Mucosa of rectum (tissue), 2 donors: ENCODE measurements at regions not wholly inside any gene's neighbourhood (a gene's known extent, or its start where the extent isn't known, plus 50 kb on each side); places are given as distances from the start of the nearest gene placed in this dataset.
A peak's percentile ranks its signal among the peaks of the same experiment; 100 is the strongest.
"Not testable (repeated sequence)": the region's sequence is repeated elsewhere in the genome, so short reads cannot be mapped to it uniquely, and the experiment has no call there.

Experiments
- H3K27ac ChIP-seq, 2 donors: one replicate each; pipeline ENCODE4 v1.7.0; 2013; ENCODE audit warnings: inconsistent platforms in 2 of 2, low read depth in 2 of 2, low read length in 2 of 2
- H3K27me3 ChIP-seq, 2 donors: one replicate each; pipeline ENCODE4 v1.7.0; 2013; ENCODE audit warnings: low read length in 2 of 2; ENCODE audit not compliant: control insufficient read depth in 2 of 2, insufficient read depth in 2 of 2
- H3K36me3 ChIP-seq, 2 donors: one replicate each; pipeline ENCODE4 v1.7.0; 2013; ENCODE audit warnings: low read length in 2 of 2; ENCODE audit not compliant: control insufficient read depth in 2 of 2, insufficient read depth in 2 of 2
- H3K4me1 ChIP-seq, 2 donors: one replicate each; pipeline ENCODE4 v1.7.0; 2013; ENCODE audit warnings: low read length in 2 of 2, mild to moderate bottlenecking in 1 of 2; ENCODE audit not compliant: control insufficient read depth in 2 of 2, insufficient read depth in 2 of 2
- H3K4me3 ChIP-seq, 2 donors: one replicate each; pipeline ENCODE4 v1.7.0; 2013; ENCODE audit warnings: low read length in 2 of 2
- H3K9ac ChIP-seq, 2 donors: one replicate each; pipeline ENCODE4 v1.7.0; 2013; ENCODE audit warnings: low read length in 2 of 2, low read depth in 1 of 2, mild to moderate bottlenecking in 1 of 2
- H3K9me3 ChIP-seq, 2 donors: one replicate each; pipeline ENCODE4 v1.7.0; 2013; ENCODE audit warnings: low read length in 2 of 2; ENCODE audit not compliant: control insufficient read depth in 2 of 2
- donor health status: healthy.
- donor health status: Normal muscosa, but diverticular disease.

DNA sequence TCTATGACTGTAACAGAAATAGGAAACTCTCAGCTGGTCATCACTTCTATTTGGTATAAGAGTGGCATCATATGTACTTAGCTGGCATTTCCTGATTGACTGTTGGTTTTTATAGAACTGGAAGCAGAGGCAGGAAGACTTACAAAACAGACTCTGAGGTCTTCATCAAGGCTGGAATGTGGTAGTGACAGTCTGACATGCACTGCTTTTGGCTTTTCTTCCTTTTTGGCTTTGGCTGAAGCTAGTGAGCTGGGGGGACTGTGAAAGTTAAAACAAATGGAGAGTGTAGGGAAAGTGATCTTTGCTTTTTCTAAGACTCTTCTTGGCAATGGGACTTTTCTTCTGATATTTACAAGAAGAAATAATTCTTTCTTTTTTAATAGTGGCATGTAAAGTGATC, 121.1 kb upstream of the SLC4A4 start:
- Histone ChIP-seq H3K36me3 (peaks cover 0 to 3% of the 10 kb centered on the region in 2 donors), H3K9ac (no peak overlapping the region), H3K4me1 (peaks cover 0 to 2% of the 10 kb centered on the region in 2 donors), H3K9me3 (no peaks in the 10 kb centered on the region), H3K4me3 (no peak overlapping the region), H3K27me3 (no peaks in the 10 kb centered on the region), H3K27ac (no peak overlapping the region)

DNA sequence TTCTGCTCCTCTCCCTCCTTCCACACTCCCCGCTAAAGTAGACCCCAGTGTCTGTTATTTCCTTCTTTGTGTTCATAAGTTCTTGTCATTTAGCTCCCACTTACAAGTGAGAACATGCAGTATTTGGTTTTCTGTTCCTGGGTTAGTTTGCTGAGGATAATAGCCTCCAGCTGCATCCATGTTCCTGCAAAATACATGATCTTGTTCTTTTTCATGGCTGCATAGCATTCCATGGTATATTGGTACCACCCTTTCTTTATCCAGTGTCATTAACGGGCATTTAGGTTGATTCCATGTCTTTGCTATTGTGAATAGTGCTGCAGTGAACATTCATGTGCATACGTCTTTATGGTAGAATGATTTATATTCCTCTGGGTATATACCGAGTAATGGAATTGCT, 118.0 kb upstream of the SLC4A4 start:
- H3K4me3 ChIP-seq, H3K4me1 ChIP-seq, H3K36me3 ChIP-seq, H3K27me3 ChIP-seq, H3K9me3 ChIP-seq, H3K27ac ChIP-seq, H3K9ac ChIP-seq: not testable (repeated sequence)

DNA sequence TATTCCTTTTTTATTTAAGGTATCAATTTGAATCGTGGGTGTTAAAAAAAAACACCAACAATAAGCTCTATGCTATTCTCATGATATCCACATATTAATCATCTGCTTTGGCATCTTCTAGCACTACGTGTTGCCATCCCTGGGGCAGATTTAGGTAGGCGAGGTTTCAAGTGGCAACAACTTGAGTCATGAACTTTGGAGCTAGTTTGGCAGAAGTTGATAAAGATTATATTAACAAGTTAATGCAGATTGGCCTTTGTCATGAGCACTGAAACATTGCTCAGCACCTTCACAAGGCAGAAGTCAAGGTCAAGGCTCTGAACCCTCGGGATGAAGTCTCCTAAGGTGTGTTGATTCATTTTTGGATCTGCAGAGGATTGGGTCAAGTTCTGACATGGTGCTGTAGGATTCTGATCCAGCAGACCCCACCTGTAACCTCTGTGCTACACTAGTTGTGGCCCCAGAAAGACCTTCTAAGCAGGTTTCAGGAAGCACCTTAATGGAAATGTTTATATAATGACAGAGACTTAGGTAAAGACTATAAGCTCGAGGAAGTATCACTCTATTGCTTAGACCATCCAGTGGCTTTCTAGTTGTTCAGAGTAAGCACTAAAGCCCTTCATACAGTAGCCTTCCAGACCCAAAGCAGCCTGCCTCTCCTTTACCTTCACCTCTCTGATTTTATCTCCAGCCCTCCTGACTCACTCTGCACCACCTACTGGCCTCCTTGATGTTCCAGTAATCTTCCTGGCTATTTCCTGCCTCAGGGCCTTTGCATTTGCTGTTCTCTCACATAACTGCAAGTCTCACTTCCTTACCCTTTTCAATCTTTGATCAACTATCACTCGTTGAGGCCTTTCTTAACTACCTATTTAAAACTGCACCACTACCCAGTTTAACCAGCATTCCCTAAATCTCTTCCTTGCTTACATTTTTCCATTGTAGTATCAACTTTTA, 117.0 kb upstream of the SLC4A4 start:
- Histone ChIP-seq H3K9me3 (no peaks in the 10 kb centered on the region), H3K27me3 (no peaks in the 10 kb centered on the region), H3K9ac (no peak overlapping the region), H3K27ac (no peak overlapping the region), H3K4me1 (no peaks in the 10 kb centered on the region), H3K36me3 (no peaks in the 10 kb centered on the region), H3K4me3 (no peak overlapping the region)

DNA sequence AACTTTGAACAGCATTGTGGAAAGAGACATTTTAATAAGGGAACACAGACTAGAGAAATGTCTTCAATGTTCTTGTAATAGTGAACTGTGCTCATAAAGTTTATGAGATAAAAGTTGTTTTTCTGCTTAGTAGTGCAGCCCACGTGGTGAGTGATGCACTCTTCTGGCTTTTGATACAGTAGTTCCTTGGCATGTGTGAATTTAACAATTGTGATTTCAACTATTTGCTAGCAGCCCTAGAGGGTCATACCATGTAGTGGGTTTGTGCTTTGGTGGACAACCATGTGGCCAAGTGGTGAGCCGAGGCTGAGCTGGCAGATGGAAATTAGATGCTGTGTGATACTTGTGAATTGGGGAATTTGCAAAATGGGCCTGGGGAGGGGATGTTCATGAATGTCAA, 116.2 kb upstream of the SLC4A4 start:
- no peak overlapping the region for H3K9ac ChIP-seq
- no peak overlapping the region for H3K27ac ChIP-seq
- H3K9me3 ChIP-seq: no peaks in the 10 kb centered on the region
- H3K4me3 ChIP-seq: no peak overlapping the region
- H3K36me3 ChIP-seq: no peaks in the 10 kb centered on the region
- no peaks in the 10 kb centered on the region for H3K4me1 ChIP-seq
- no peaks in the 10 kb centered on the region for H3K27me3 ChIP-seq

DNA sequence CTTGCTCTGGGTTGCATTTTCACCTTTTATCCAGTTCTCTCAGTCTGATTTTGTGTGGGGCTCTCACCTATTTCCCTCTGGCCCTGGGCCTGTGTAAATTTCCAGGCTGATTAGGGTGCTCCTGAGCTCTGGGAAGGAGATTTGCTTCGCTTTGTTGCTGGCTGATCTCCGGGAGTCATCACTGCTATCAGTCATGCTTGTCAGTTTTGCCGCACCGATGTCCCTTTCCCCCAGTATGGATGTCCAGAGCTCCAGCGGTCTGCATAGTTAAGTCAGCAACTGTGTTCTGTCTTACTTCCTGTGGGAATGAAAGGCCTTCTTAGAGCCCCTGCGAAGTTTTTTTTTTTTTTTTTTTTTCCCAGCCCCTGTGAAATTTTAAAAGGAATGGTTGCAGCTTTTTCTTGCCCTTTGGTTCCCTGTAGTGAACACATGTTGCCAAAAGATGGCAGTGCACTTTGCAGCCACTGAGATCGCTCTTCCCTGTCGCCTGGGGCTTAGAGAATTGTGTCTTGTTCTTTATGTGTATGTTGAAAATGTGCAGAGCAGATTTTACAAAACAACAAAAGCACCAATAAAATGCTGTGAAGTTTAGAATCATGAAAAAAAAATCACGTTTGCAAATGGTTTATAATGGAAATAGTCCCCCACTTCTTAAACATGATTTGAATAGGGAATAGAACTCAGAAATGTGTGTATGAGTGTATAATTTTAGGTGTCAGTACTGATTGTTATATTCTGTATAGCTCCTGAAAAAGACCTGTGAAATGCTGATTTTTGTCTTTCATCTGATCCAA, 109.1 kb upstream of the SLC4A4 start:
- Histone ChIP-seq H3K27ac (peak overlapping the region; percentile 27 to 32), H3K9ac (peak overlapping the region in 1 of 2 donors; percentile 27), H3K9me3 (no peaks in the 10 kb centered on the region), H3K4me1 (peaks cover 20 to 30% of the 10 kb centered on the region in 2 donors), H3K36me3 (no peaks in the 10 kb centered on the region), H3K27me3 (no peaks in the 10 kb centered on the region), H3K4me3 (peak overlapping the region; percentile 22 to 33)

DNA sequence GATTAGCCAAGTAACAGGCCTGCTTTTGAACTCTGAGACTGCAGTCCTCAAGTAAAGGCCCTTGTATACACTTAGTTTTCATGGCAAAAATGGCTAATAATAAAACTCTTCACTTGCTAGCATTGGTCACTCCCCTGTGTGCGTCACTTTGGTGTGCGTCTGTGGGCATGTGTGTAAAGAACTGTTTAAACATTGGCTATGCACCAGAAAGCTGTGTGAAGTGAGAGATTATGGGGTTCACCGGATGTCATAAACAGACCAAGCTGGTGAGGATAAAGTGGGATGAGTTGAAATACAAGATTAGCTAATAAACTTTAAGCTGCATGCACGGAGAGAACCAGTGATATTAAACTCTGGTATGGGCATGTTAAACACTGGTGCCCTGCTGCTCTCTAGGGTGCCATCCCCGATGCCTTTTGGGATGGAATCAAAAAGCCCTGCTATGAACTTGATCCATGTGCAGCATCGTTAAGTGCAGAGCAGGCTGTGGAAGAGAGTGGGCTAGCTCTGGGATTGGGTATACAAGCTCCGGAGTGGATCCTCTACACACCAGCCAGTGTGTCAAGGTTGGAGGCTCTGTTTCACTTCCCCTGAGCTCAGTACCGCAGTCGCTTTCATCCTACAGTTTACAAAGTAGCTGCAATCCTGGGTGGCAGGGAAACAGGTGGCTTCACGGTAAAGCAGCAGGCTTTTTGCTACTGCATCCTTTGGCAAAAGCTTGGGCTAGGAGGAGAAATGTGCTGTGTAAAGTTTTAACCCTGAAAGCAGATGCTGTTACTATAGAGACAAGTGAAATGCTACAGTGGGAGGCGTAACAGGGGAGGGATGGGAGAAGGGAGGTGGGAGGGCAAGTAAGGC, 108.3 kb upstream of the SLC4A4 start:
- H3K4me1 ChIP-seq: peaks cover 20 to 30% of the 10 kb centered on the region in 2 donors
- H3K9me3 ChIP-seq: no peaks in the 10 kb centered on the region
- no peak overlapping the region for H3K9ac ChIP-seq
- H3K36me3 ChIP-seq: no peaks in the 10 kb centered on the region
- no peaks in the 10 kb centered on the region for H3K27me3 ChIP-seq
- H3K27ac ChIP-seq: peak overlapping the region; percentile 34 to 61
- peak overlapping the region; percentile 9 to 33 for H3K4me3 ChIP-seq

DNA sequence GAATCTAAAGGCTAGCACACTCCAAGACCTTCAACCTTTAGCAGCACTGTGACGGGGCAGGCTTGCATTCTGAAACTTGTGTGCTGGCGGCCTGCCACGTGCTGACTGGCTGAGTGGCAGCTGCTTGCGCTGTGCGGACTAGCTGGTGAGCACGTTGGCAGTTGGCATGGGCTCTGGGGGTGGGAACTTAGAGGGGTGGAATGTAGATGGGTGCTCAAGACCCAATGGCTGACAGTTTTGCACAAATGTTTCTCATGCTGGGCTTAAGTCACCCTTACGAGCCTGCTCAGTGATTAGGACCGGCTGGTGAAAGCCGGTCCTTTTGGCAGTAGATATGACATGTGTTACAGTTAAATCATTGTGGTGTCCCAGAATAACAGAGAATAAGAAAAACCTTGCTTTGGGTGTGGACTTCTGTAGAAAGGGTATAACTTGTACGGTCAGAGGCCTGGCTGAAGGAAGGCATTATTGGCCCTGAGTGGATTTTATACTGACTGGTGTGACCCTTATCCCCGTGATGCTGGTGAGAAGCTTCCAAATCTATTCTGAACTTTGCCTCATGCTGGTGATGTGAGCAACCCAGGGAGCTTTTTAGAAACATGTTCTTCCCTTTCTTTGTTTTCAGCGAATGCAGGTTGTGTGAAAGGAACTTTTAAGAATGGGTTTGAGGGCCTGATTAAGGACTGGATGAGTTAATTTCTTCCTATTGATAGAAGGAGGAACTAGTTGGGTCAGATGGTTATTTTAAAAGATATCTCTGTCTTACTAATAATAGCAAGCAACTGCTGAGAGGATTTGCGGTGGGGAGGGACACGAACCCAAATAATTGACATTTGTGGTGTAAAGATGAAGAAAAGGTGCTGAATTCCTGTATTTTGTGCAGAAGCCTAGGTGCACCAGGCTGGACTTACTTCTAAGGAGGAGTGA, 107.4 kb upstream of the SLC4A4 start:
- H3K4me3 ChIP-seq: peak overlapping the region; percentile 9 to 33
- H3K9ac ChIP-seq: no peak overlapping the region

DNA sequence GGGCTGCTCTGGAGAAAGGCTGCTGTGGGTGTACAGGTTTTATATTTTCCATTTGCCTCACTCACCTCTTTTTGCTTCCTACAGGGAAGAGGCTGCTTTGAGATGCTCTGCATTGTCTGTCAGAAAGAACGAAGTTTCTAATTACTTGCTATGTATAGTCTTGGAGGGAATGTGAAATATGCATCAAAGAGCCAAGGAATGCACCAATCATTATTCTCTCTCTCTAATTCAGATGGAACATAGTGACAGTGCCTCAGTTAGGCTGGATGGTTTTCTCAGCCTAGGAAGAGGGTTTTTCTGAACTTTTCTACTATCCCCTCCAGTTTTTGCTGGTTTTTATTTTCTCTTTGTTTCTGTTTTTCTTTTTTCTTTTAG, 106.8 kb upstream of the SLC4A4 start:
- Histone ChIP-seq H3K27ac (no peak overlapping the region), H3K36me3 (no peaks in the 10 kb centered on the region), H3K9me3 (no peaks in the 10 kb centered on the region), H3K27me3 (no peaks in the 10 kb centered on the region), H3K4me3 (no peak overlapping the region), H3K9ac (no peak overlapping the region), H3K4me1 (peaks cover 20 to 30% of the 10 kb centered on the region in 2 donors)

More for the DNA sequence above, 107.4 kb upstream of the SLC4A4 start:
- H3K36me3 ChIP-seq: no peaks in the 10 kb centered on the region
- peaks cover 20 to 30% of the 10 kb centered on the region in 2 donors for H3K4me1 ChIP-seq
- peak overlapping the region in 1 of 2 donors; percentile 61 for H3K27ac ChIP-seq
- no peaks in the 10 kb centered on the region for H3K27me3 ChIP-seq
- no peaks in the 10 kb centered on the region for H3K9me3 ChIP-seq

DNA sequence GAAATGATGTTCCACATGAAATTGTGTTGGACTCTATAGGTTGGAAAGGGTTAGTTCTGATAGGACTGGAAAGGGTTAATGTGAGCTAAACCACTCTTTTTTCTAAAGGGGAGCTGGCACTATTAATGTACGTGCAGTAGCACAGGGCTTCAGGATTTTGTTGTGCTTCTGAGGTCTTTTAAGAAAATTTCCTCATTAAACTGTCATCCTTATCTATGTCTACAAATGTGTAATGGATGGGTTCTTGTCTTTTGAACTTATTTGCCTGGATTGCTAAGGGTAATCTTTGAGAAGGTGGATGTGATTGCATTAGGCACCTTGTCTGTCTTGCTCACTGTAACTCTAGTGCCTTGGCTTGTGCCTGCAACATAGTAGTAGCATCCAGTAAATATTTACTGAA, 106.0 kb upstream of the SLC4A4 start:
- peaks cover 20 to 30% of the 10 kb centered on the region in 2 donors for H3K4me1 ChIP-seq
- H3K27ac ChIP-seq: no peak overlapping the region

More for the DNA sequence above, 106.0 kb upstream of the SLC4A4 start:
- no peak overlapping the region for H3K4me3 ChIP-seq
- no peaks in the 10 kb centered on the region for H3K27me3 ChIP-seq
- H3K9ac ChIP-seq: no peak overlapping the region
- H3K36me3 ChIP-seq: peaks cover 3 to 4% of the 10 kb centered on the region in 2 donors
- H3K9me3 ChIP-seq: no peaks in the 10 kb centered on the region
